Caco-2 (cell line): ENCODE measurements at regions not wholly inside any gene's neighbourhood (a gene's known extent, or its start where the extent isn't known, plus 50 kb on each side); places are given as distances from the start of the nearest gene placed in this dataset.

Experiments
- BruUV-seq: library from RNA; stranded (reverse); fragments of 400-500 nt; replicated peaks from 2 replicates; lab custom pipeline; 2021; lab: Mats Ljungman, UMichigan
- CTCF ChIA-PET: fragments of 300-600 bp; sonication (Branson Sonifier 250); formaldehyde crosslinking; loops from one replicate; lab custom pipeline; 2022; ENCODE audit warnings: antibody characterized with exemption; lab: Charles Lee
- POLR2A ChIA-PET: fragments of 300-600 bp; sonication (Branson Sonifier 250); formaldehyde crosslinking; loops from one replicate; lab custom pipeline; 2022; ENCODE audit warnings: antibody characterized with exemption; lab: Charles Lee
- DNase-seq, 2 experiments: peaks; one replicate each; pipeline versions ENCODE4 v3.0.0 to v3.0.0-alpha.2; 2020 to 2022
- H3K27me3 ChIP-seq: replicated peaks from 2 replicates; pipeline ENCODE4 v1.6.0; 2011; ENCODE audit warnings: low read length; ENCODE audit not compliant: control insufficient read depth, insufficient read depth
- H3K36me3 ChIP-seq: 2 replicates; pipeline ENCODE4 v1.5.1; 2011; ENCODE audit warnings: low read length; ENCODE audit not compliant: control insufficient read depth, insufficient read depth
- H3K4me1 ChIP-seq: fragments of 250-450 bp; sonication (Bioruptor Pico); 2 replicates; pipeline ENCODE4 v1.5.1; 2020; ENCODE audit warnings: mild to moderate bottlenecking
- H3K4me3 ChIP-seq: 2 replicates; pipeline ENCODE4 v1.5.1; 2011; ENCODE audit warnings: low read depth, mild to moderate bottlenecking, control low read depth, low read length
- H3K9me3 ChIP-seq: fragments of 250-450 bp; sonication (Bioruptor Pico); 2 replicates; pipeline ENCODE4 v1.5.1; 2020; ENCODE audit warnings: mild to moderate bottlenecking, moderate library complexity
- H3K27ac Mint-ChIP-seq: one replicate; pipeline ENCODE4 v1.8.0; 2022; ENCODE audit warnings: mixed read lengths; ENCODE audit not compliant: unreplicated experiment
- H3K27me3 Mint-ChIP-seq: one replicate; pipeline ENCODE4 v1.8.0; 2022; ENCODE audit warnings: mixed read lengths; ENCODE audit not compliant: insufficient read depth, unreplicated experiment
- H3K36me3 Mint-ChIP-seq: one replicate; pipeline ENCODE4 v1.8.0; 2022; ENCODE audit warnings: mild to moderate bottlenecking, mixed read lengths; ENCODE audit not compliant: insufficient read depth, unreplicated experiment
- H3K4me1 Mint-ChIP-seq: one replicate; pipeline ENCODE4 v1.8.0; 2022; ENCODE audit warnings: low read depth, mixed read lengths; ENCODE audit not compliant: unreplicated experiment
- H3K4me3 Mint-ChIP-seq: one replicate; pipeline ENCODE4 v1.8.0; 2022; ENCODE audit warnings: mild to moderate bottlenecking, moderate library complexity, mixed read lengths; ENCODE audit not compliant: unreplicated experiment
- H3K9me3 Mint-ChIP-seq: one replicate; pipeline ENCODE4 v1.8.0; 2022; ENCODE audit warnings: mixed read lengths; ENCODE audit not compliant: unreplicated experiment
- intact Hi-C: fragments of 100-400 bp; cut with micrococcal nuclease; formaldehyde crosslinking; loops from one replicate; pipeline ENCODE4 v1.10.0; 2022; ENCODE audit not compliant: unreplicated experiment
- TF ChIP-seq, protein P1 (sequence below), 2 experiments: fragments of 200-600 bp in 1 of 2; IDR thresholded peaks; 1 replicate in 1 of 2; 2 replicates in 1 of 2; pipeline versions ENCODE4 v1.5.1 to v1.8.0; 2011 to 2022; ENCODE audit warnings: antibody characterized with exemption in 1 of 2, control low read depth in 1 of 2, inconsistent platforms in 1 of 2, low read depth in 1 of 2, low read length in 1 of 2, mild to moderate bottlenecking in 1 of 2, moderate library complexity in 1 of 2; ENCODE audit not compliant: insufficient read depth in 1 of 2, severe bottlenecking in 1 of 2, unreplicated experiment in 1 of 2

DNA sequence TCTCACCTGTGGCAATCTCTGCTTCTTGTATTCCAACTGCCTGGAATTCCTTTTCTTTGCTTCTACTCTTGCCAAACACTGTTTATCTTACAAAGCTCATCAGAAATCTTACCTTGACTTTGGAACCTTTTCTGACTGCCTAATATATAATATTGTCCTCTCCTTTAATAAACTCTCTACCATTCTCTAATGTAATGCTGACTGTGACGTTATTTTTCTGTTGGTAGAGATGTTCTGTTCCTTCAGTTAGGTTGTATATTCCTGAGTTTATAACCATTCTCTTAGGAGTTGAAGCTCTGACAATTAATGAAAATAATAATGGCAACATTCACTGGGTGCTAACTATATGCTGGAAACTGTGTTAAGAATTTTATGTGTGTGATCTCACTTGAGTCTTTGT, 188.8 kb upstream of the ATP10B start:
- H3K4me1 Mint-ChIP-seq, result no peaks in the 10 kb centered on the region
- intact Hi-C loops, result no loop called here
- BruUV-seq, result no TSS peak
- no peak for DNase-seq
- H3K27me3 ChIP-seq, result no peaks in the 10 kb centered on the region
- H3K9me3 Mint-ChIP-seq, result no peaks in the 10 kb centered on the region
- no peaks in the 10 kb centered on the region for H3K36me3 Mint-ChIP-seq
- CTCF ChIA-PET, result no interaction called here
- H3K27me3 Mint-ChIP-seq, result peaks cover 4% of the 10 kb centered on the region
- no peak overlapping the region for H3K27ac Mint-ChIP-seq
- no peak overlapping the region for H3K4me3 ChIP-seq
- no peaks in the 10 kb centered on the region for H3K36me3 ChIP-seq
- H3K4me3 Mint-ChIP-seq, result no peak overlapping the region
- no peaks in the 10 kb centered on the region for H3K4me1 ChIP-seq
- POLR2A ChIA-PET, result no interaction called here
- TF ChIP-seq, protein P1, sequence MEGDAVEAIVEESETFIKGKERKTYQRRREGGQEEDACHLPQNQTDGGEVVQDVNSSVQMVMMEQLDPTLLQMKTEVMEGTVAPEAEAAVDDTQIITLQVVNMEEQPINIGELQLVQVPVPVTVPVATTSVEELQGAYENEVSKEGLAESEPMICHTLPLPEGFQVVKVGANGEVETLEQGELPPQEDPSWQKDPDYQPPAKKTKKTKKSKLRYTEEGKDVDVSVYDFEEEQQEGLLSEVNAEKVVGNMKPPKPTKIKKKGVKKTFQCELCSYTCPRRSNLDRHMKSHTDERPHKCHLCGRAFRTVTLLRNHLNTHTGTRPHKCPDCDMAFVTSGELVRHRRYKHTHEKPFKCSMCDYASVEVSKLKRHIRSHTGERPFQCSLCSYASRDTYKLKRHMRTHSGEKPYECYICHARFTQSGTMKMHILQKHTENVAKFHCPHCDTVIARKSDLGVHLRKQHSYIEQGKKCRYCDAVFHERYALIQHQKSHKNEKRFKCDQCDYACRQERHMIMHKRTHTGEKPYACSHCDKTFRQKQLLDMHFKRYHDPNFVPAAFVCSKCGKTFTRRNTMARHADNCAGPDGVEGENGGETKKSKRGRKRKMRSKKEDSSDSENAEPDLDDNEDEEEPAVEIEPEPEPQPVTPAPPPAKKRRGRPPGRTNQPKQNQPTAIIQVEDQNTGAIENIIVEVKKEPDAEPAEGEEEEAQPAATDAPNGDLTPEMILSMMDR (IDR thresholded peaks at IDR 0.05; ENCODE audit: insufficient read depth in 1 of 2, low read depth in 1 of 2, low read length in 1 of 2, severe bottlenecking in 1 of 2, unreplicated experiment in 1 of 2), result no peak
- H3K9me3 ChIP-seq, result no peaks in the 10 kb centered on the region

DNA sequence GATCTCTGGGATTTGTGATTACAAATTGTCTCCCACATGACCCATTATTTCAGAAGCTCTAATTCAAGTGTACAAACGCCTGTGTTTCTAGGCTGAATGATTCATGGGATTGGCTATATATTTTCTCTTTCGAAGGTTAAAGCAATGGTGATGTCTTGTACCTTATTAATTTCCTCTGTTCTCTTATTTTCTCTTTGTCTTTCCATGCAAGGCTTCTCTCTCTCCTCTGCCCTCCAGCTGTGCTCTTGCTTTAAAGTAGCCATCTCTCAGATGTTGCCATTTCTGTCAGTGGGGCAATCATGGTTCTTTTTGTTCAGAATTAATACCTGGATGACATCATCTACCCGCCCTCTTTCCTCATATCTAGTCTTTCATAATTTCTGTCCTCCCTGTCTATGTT, 184.3 kb upstream of the ATP10B start:
- Histone ChIP-seq H3K36me3 (no peaks in the 10 kb centered on the region), H3K4me3 (no peak overlapping the region), H3K9me3 (no peaks in the 10 kb centered on the region), H3K27me3 (no peaks in the 10 kb centered on the region), H3K4me1 (no peaks in the 10 kb centered on the region)
- peaks cover 7% of the 10 kb centered on the region for H3K27me3 Mint-ChIP-seq
- CTCF ChIA-PET, result no interaction called here
- TF ChIP-seq, protein P1 (IDR thresholded peaks at IDR 0.05; ENCODE audit: insufficient read depth in 1 of 2, low read depth in 1 of 2, low read length in 1 of 2, severe bottlenecking in 1 of 2, unreplicated experiment in 1 of 2), result no peak
- no TSS peak for BruUV-seq
- no peak for DNase-seq
- H3K27ac Mint-ChIP-seq, result no peak overlapping the region
- no peaks in the 10 kb centered on the region for H3K36me3 Mint-ChIP-seq
- POLR2A ChIA-PET, result no interaction called here
- no peak overlapping the region for H3K4me3 Mint-ChIP-seq
- no peaks in the 10 kb centered on the region for H3K9me3 Mint-ChIP-seq
- no peaks in the 10 kb centered on the region for H3K4me1 Mint-ChIP-seq
- intact Hi-C loops, result no loop called here

DNA sequence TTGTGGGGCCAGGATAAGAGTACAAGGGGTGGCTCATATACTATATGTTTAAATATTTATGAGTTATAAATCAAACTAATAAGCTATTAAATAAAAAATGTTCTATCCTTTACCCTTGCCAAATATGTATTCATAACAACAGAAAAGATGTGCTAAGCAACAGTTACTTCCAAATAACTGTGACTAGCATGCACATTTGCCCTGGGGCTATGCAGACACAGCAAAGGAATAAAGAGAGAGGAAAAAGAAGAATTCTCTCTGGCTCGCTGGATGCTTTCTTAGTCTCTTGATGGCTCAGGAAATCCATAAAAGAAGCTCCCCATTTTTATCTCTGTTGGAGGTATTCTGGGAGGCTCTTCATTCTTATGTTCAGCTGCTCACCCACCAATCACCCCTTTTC, 182.4 kb upstream of the ATP10B start:
- POLR2A ChIA-PET, result no interaction called here
- Mint-ChIP-seq H3K36me3 (no peaks in the 10 kb centered on the region), H3K27ac (no peak overlapping the region)

More for the DNA sequence above, 182.4 kb upstream of the ATP10B start:
- H3K9me3 ChIP-seq, result no peaks in the 10 kb centered on the region
- H3K4me3 ChIP-seq, result no peak overlapping the region
- TF ChIP-seq, protein P1 (IDR thresholded peaks at IDR 0.05; ENCODE audit: insufficient read depth in 1 of 2, low read depth in 1 of 2, low read length in 1 of 2, severe bottlenecking in 1 of 2, unreplicated experiment in 1 of 2), result no peak
- intact Hi-C loops, result no loop called here
- H3K9me3 Mint-ChIP-seq, result no peaks in the 10 kb centered on the region
- no TSS peak for BruUV-seq
- no peaks in the 10 kb centered on the region for H3K27me3 ChIP-seq
- CTCF ChIA-PET, result no interaction called here
- H3K4me1 ChIP-seq, result no peaks in the 10 kb centered on the region
- no peaks in the 10 kb centered on the region for H3K4me1 Mint-ChIP-seq
- no peak overlapping the region for H3K4me3 Mint-ChIP-seq
- peaks cover 8% of the 10 kb centered on the region for H3K27me3 Mint-ChIP-seq
- H3K36me3 ChIP-seq, result no peaks in the 10 kb centered on the region
- DNase-seq, result no peak
